Right lobe of liver (tissue), 4 donors: ENCODE measurements at regions not wholly inside any gene's neighbourhood (a gene's known extent, or its start where the extent isn't known, plus 50 kb on each side); places are given as distances from the start of the nearest gene placed in this dataset.

Source experiments
- CTCF ChIP-seq, 4 donors: fragments of 200-600 bp in 3 of 4; fragments of 450-650 bp in 1 of 4; IDR thresholded peaks; one replicate each; pipeline versions ENCODE4 v1.5.1 to v1.8.0; 2016 to 2022; ENCODE audit warnings: antibody characterized with exemption in 4 of 4, mild to moderate bottlenecking in 2 of 4
- POLR2A ChIP-seq: fragments of 450-650 bp; IDR thresholded peaks from one replicate; pipeline ENCODE4 v1.6.1; 2017; ENCODE audit warnings: antibody characterized with exemption, mild to moderate bottlenecking
- donor health status: DM: no; HTN: no; CAD: no.
- donor health status: DM: no; HTN: no; CAD: no.
- donor health status: DM: no; HTN: yes; CAD: no.

DNA sequence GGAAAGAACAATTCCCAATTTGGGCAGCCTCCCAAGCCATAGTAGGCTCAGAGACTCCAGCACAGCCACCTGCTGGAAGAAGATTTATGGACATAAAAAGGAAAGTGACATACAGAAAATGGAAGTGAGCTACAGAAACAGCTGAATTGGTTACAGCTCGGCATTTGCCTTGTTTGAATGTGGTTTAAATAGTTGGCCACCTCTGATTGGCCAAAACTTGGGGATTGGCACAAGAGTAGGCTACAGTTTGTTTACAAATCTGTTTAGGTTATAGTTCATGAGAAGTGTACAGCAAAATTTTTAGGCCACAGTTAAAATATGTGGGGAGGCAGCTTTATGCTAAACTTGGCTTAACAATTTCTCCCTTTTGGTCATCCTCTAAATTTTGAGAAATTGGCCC lies 150.4 kb downstream of the MAGEC1 start:
- TF ChIP-seq CTCF (IDR thresholded peaks at IDR 0.05) (no peak), POLR2A (no peak)
